ENCODE measurements at regions not wholly inside any gene's neighbourhood (a gene's known extent, or its start where the extent isn't known, plus 50 kb on each side); places are given as distances from the start of the nearest gene placed in this dataset.
"Not testable (repeated sequence)": the region's sequence is repeated elsewhere in the genome, so short reads cannot be mapped to it uniquely, and the experiment has no call there.

DNA sequence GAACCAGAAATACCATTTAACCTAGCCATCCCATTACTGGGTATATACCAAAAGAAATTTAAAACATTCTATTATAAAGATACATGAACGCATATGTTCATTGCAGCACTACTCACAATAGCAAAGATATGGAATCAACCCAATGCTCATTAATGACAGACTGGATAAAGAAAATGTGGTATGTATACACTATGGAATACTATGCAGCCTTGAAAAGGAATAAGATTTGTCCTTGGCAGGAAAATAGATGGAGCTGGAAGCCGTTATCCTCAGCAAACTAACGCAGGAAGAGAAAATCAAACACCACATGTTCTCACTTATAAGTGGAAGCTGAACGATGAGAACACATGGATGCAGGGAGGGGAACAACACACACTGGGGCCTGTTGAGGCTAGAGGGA is 146.1 kb upstream of the HMGA2 start:
- H3K27ac ChIP-seq (ENCODE audit: low read depth in 1 of 2, low read length in 2 of 2); H3K36me3 ChIP-seq (ENCODE audit: control insufficient read depth in 1 of 2, insufficient read depth in 2 of 2, low read length in 1 of 2); H3K27me3 ChIP-seq (ENCODE audit: control insufficient read depth in 1 of 2, insufficient read depth in 2 of 2, low read length in 1 of 2); H3K4me3 ChIP-seq (ENCODE audit: low read length in 2 of 2); ATAC-seq (ENCODE audit: low FRiP score); DNase-seq; intact Hi-C loops (cut with DNase I); H3K4me1 ChIP-seq (ENCODE audit: control insufficient read depth in 1 of 2, insufficient read depth in 2 of 2, low read length in 2 of 2); H3K9me3 ChIP-seq (ENCODE audit: control insufficient read depth, low read length): not testable (repeated sequence)
- 84 to 88% methylated on average over 4 of the region's 4 CpGs for WGBS, 2 donors

DNA sequence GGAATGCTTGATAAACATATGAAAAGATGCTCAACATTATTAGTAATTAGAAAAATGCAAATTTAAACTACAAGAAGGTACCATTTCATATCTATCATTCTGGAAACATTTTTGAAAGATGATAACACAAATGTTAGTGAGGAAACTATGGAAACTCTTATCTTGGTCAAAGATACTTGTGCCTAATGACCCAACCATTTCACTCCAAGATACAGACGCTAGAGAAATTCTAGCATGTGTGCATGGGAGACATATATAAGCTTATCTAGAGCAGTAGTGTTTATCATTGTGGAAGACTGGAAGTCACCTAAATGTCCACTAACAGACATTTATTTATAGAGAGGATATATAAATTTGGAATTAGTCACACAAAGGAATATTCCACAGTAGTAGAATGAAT is 143.1 kb upstream of the HMGA2 start:
- Histone ChIP-seq H3K27me3 (ENCODE audit: control insufficient read depth in 1 of 2, insufficient read depth in 2 of 2, low read length in 1 of 2) (no peaks in the 10 kb centered on the region), H3K4me3 (ENCODE audit: low read length in 2 of 2) (no peak overlapping the region), H3K4me1 (ENCODE audit: control insufficient read depth in 1 of 2, insufficient read depth in 2 of 2, low read length in 2 of 2) (no peaks in the 10 kb centered on the region), H3K36me3 (ENCODE audit: control insufficient read depth in 1 of 2, insufficient read depth in 2 of 2, low read length in 1 of 2) (no peaks in the 10 kb centered on the region), H3K9me3 (ENCODE audit: control insufficient read depth, low read length) (no peaks in the 10 kb centered on the region), H3K27ac (ENCODE audit: low read depth in 1 of 2, low read length in 2 of 2) (no peak overlapping the region)
- ATAC-seq (ENCODE audit: low FRiP score) (no peak), DNase-seq (no peak)
- intact Hi-C loops (cut with DNase I) = loop anchor here in 1 of 2 donors (10.0 kb wide), 1 partner anchor 404 kb away; no protein-coding TSS in a partner anchor
- 29 to 31% methylated on average over 1 of the region's 1 CpG for WGBS, 2 donors

DNA sequence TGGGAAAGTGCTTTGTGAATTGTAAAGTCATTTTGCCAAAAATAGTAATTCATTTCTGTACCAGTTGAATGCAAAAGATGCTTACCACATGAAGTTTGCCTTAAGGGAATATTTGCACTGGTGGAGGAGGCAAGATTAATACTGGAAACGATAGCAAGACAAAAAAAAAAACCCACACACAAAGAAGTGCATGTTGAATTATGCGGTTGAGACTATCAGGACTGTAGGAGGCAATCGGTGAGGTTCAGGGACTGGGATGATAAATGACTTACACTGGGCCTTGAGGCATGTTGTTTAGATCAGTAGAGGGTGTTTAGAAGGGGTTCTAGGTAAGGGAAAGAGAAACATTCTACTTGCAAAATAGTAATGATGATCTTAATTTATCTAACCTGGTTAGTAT is 142.2 kb upstream of the HMGA2 start:
- WGBS, 2 donors = 25 to 28% methylated on average over 3 of the region's 3 CpGs

DNA sequence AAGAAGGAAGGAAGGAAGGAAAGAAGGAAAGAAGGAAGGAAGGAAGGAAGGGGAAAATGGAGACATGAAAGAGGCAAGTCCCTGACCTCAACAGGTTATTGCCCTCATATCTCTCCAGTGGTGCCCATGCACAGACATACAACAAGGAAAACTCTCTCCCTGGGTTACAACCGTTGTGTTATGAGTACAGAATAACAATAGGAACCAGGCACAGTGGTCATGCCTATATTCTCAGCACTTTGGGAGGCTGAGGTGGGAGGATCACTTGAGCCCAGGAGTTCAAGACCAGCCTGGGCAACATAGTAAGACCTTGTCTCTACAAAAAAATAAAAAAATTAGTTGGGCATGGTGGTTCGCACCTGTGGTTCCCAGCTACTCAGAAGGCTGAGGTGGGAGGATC is 139.4 kb upstream of the HMGA2 start:
- no peak overlapping the region for H3K27ac ChIP-seq (ENCODE audit: low read depth in 1 of 2, low read length in 2 of 2)
- ATAC-seq (ENCODE audit: low FRiP score) (no peak), DNase-seq (no peak)
- H3K4me1 ChIP-seq (ENCODE audit: control insufficient read depth in 1 of 2, insufficient read depth in 2 of 2, low read length in 2 of 2) = no peaks in the 10 kb centered on the region
- no peak overlapping the region for H3K4me3 ChIP-seq (ENCODE audit: low read length in 2 of 2)
- 86 to 88% methylated on average over 2 of the region's 2 CpGs for WGBS, 2 donors
- no peaks in the 10 kb centered on the region for H3K9me3 ChIP-seq (ENCODE audit: control insufficient read depth, low read length)
- intact Hi-C loops (cut with DNase I) = loop anchor here in 1 of 2 donors (10.0 kb wide), 1 partner anchor 400 kb away; no protein-coding TSS in a partner anchor
- no peaks in the 10 kb centered on the region for H3K27me3 ChIP-seq (ENCODE audit: control insufficient read depth in 1 of 2, insufficient read depth in 2 of 2, low read length in 1 of 2)
- H3K36me3 ChIP-seq (ENCODE audit: control insufficient read depth in 1 of 2, insufficient read depth in 2 of 2, low read length in 1 of 2) = no peaks in the 10 kb centered on the region

More for the DNA sequence above, 142.2 kb upstream of the HMGA2 start:
- no peak for ATAC-seq (ENCODE audit: low FRiP score)
- Histone ChIP-seq H3K4me3 (ENCODE audit: low read length in 2 of 2) (no peak overlapping the region), H3K36me3 (ENCODE audit: control insufficient read depth in 1 of 2, insufficient read depth in 2 of 2, low read length in 1 of 2) (no peaks in the 10 kb centered on the region), H3K9me3 (ENCODE audit: control insufficient read depth, low read length) (no peaks in the 10 kb centered on the region), H3K27ac (ENCODE audit: low read depth in 1 of 2, low read length in 2 of 2) (no peak overlapping the region), H3K27me3 (ENCODE audit: control insufficient read depth in 1 of 2, insufficient read depth in 2 of 2, low read length in 1 of 2) (no peaks in the 10 kb centered on the region), H3K4me1 (ENCODE audit: control insufficient read depth in 1 of 2, insufficient read depth in 2 of 2, low read length in 2 of 2) (no peaks in the 10 kb centered on the region)
- intact Hi-C loops (cut with DNase I) = loop anchor here in 1 of 2 donors (10.0 kb wide), 1 partner anchor 403 kb away; no protein-coding TSS in a partner anchor
- no peak for DNase-seq

DNA sequence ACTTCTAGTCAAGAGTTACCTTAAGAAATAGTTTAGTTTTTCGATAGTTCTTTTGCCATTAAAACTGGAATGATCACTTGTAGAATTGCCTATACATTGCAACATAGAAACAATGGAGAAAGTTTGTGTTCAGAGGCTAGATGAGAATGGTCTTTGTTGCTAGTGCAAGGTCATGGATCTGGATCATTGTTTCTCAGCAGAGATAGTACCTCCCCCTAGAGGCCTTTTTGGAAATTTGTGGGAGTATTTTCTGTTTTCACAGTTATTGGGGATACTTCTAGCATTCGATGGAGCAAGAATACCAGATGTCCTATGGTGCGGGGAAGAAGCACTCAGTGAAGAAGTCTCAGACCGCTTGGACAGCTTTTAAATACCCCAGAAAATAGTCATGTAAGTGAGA is 138.8 kb upstream of the HMGA2 start:
- no peaks in the 10 kb centered on the region for H3K27me3 ChIP-seq (ENCODE audit: control insufficient read depth in 1 of 2, insufficient read depth in 2 of 2, low read length in 1 of 2)
- H3K27ac ChIP-seq (ENCODE audit: low read depth in 1 of 2, low read length in 2 of 2) = no peak overlapping the region
- H3K36me3 ChIP-seq (ENCODE audit: control insufficient read depth in 1 of 2, insufficient read depth in 2 of 2, low read length in 1 of 2) = no peaks in the 10 kb centered on the region
- ATAC-seq (ENCODE audit: low FRiP score) (no peak), DNase-seq (no peak)
- no peaks in the 10 kb centered on the region for H3K9me3 ChIP-seq (ENCODE audit: control insufficient read depth, low read length)
- WGBS, 2 donors = 72 to 74% methylated on average over 4 of the region's 4 CpGs
- H3K4me1 ChIP-seq (ENCODE audit: control insufficient read depth in 1 of 2, insufficient read depth in 2 of 2, low read length in 2 of 2) = no peaks in the 10 kb centered on the region
- H3K4me3 ChIP-seq (ENCODE audit: low read length in 2 of 2) = no peak overlapping the region
- intact Hi-C loops (cut with DNase I) = loop anchor here in 1 of 2 donors (10.0 kb wide), 1 partner anchor 399 kb away; no protein-coding TSS in a partner anchor

DNA sequence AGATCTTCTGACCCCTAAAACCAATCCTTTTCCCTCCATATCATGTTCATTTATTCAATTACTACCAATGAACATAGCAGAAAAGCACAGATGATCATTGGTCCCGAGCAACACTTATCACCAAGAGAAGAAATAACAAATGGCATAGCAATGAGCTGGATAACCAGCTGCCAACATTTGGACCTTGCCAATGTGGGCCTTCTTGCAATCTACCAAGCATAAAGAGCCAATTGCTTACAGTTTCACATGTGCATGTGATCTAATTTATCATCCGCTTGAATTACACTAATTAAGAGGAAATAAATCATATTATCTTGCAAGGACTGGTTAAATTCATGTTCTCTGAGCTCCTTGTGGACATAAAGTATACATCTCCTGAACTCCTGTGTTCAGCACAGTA is 134.8 kb upstream of the HMGA2 start:
- no peak overlapping the region for H3K27ac ChIP-seq (ENCODE audit: low read depth in 1 of 2, low read length in 2 of 2)
- no peaks in the 10 kb centered on the region for H3K4me1 ChIP-seq (ENCODE audit: control insufficient read depth in 1 of 2, insufficient read depth in 2 of 2, low read length in 2 of 2)
- H3K27me3 ChIP-seq (ENCODE audit: control insufficient read depth in 1 of 2, insufficient read depth in 2 of 2, low read length in 1 of 2) = no peaks in the 10 kb centered on the region
- DNase-seq = no peak
- ATAC-seq (ENCODE audit: low FRiP score) = no peak
- H3K4me3 ChIP-seq (ENCODE audit: low read length in 2 of 2) = no peak overlapping the region
- no peaks in the 10 kb centered on the region for H3K36me3 ChIP-seq (ENCODE audit: control insufficient read depth in 1 of 2, insufficient read depth in 2 of 2, low read length in 1 of 2)
- no peaks in the 10 kb centered on the region for H3K9me3 ChIP-seq (ENCODE audit: control insufficient read depth, low read length)
- intact Hi-C loops (cut with DNase I) = loop anchor here in 1 of 2 donors (10.0 kb wide), 1 partner anchor 395 kb away; no protein-coding TSS in a partner anchor
- 53 to 68% methylated on average over 2 of the region's 2 CpGs for WGBS, 2 donors

DNA sequence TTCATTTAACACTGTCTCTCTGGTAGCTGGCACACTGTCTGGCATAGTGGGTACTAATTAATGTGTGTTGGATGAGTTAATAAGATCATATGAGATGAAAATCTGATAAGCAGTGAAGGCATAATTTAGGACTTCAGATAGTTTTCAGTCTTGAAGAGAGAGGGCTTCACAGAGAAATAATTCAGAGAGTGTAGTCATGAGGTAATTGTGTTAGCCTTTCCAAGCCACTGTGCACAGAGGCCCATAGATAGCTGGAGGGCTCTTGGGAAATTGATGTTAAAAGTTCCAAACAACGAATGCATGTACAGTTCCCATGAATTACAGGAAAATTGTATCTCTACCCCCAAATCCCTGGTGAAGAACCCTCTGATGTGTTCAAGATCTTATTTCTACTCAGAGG is 133.8 kb upstream of the HMGA2 start:
- Histone ChIP-seq H3K27me3 (ENCODE audit: control insufficient read depth in 1 of 2, insufficient read depth in 2 of 2, low read length in 1 of 2) (no peaks in the 10 kb centered on the region), H3K27ac (ENCODE audit: low read depth in 1 of 2, low read length in 2 of 2) (no peak overlapping the region), H3K36me3 (ENCODE audit: control insufficient read depth in 1 of 2, insufficient read depth in 2 of 2, low read length in 1 of 2) (no peaks in the 10 kb centered on the region), H3K4me1 (ENCODE audit: control insufficient read depth in 1 of 2, insufficient read depth in 2 of 2, low read length in 2 of 2) (peaks cover 0 to 2% of the 10 kb centered on the region in 2 donors), H3K4me3 (ENCODE audit: low read length in 2 of 2) (no peak overlapping the region), H3K9me3 (ENCODE audit: control insufficient read depth, low read length) (no peaks in the 10 kb centered on the region)
- intact Hi-C loops (cut with DNase I) = no loop called here
- DNase-seq = no peak
- ATAC-seq (ENCODE audit: low FRiP score) = no peak
- WGBS, 2 donors = 65 to 76% methylated on average over 1 of the region's 1 CpG

DNA sequence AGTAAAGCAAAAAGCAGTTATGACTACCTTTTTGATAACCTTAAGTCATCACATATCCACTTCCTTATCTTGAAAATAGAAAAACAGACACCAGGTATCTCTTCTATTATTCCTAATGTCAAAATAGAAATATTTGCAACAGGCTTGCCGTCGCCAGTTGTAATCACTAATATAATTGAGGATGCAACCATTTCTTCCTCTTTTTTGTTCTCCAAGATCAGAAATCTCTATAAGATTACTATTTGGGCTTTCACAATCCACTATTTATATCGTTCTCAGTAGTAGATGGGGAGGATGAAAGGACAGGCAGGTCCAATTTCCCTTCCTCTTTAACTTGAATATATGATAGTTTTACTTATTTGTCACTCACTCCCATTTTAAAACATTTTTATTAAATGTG is 130.2 kb upstream of the HMGA2 start:
- intact Hi-C loops (cut with DNase I) = no loop called here
- WGBS, 2 donors = 78 to 86% methylated on average over 3 of the region's 3 CpGs
- ATAC-seq (ENCODE audit: low FRiP score) = no peak

DNA sequence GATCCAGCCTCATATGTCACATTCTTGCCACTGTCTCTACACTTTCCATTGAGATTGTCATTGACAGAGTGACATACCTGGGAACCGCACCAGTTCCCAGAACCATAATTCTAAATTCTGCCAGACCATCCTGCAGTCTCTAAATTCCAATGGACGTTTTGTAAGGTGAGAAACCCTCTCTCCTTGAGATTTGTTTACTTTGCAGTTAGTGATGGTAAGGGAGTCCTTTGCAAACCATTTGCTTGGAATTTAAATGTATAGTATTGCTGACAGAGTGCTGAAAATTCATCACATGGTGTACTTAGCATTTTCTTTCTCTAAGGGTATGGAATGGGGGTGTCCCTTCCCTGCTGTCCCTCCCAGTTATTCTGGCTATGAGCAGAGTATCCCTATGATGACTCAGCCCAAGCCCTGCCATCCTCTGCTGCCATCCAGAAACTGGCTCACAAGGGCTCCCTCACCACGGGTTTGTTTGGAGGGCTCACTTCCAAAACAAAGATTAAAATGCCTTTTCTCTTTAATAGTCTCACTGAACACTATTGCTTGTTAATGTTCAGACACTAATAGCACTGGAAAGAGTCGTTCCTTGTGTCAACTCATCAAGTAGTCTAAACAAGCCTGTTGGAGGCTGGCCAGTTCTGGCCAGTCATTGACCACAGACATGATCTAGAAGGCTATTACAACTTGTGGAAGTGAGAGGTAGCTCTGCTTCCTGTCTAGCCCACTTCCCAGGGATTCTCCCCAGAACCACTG is 129.0 kb upstream of the HMGA2 start:
- ATAC-seq (ENCODE audit: low FRiP score) = peak; percentile 44
- Histone ChIP-seq H3K9me3 (ENCODE audit: control insufficient read depth, low read length) (no peaks in the 10 kb centered on the region), H3K4me3 (ENCODE audit: low read length in 2 of 2) (no peak overlapping the region), H3K27ac (ENCODE audit: low read depth in 1 of 2, low read length in 2 of 2) (no peak overlapping the region), H3K36me3 (ENCODE audit: control insufficient read depth in 1 of 2, insufficient read depth in 2 of 2, low read length in 1 of 2) (no peaks in the 10 kb centered on the region), H3K27me3 (ENCODE audit: control insufficient read depth in 1 of 2, insufficient read depth in 2 of 2, low read length in 1 of 2) (no peaks in the 10 kb centered on the region), H3K4me1 (ENCODE audit: control insufficient read depth in 1 of 2, insufficient read depth in 2 of 2, low read length in 2 of 2) (peaks cover 0 to 4% of the 10 kb centered on the region in 2 donors)
- peak in 1 of 2 donors; percentile 73 for DNase-seq
- 20 to 21% methylated on average over 4 of the region's 4 CpGs for WGBS, 2 donors
- intact Hi-C loops (cut with DNase I) = no loop called here

More for the DNA sequence above, 130.2 kb upstream of the HMGA2 start:
- no peak overlapping the region for H3K27ac ChIP-seq (ENCODE audit: low read depth in 1 of 2, low read length in 2 of 2)
- H3K36me3 ChIP-seq (ENCODE audit: control insufficient read depth in 1 of 2, insufficient read depth in 2 of 2, low read length in 1 of 2) = no peaks in the 10 kb centered on the region
- no peaks in the 10 kb centered on the region for H3K9me3 ChIP-seq (ENCODE audit: control insufficient read depth, low read length)
- H3K4me3 ChIP-seq (ENCODE audit: low read length in 2 of 2) = no peak overlapping the region
- H3K27me3 ChIP-seq (ENCODE audit: control insufficient read depth in 1 of 2, insufficient read depth in 2 of 2, low read length in 1 of 2) = no peaks in the 10 kb centered on the region
- H3K4me1 ChIP-seq (ENCODE audit: control insufficient read depth in 1 of 2, insufficient read depth in 2 of 2, low read length in 2 of 2) = peaks cover 0 to 2% of the 10 kb centered on the region in 2 donors
- no peak for DNase-seq
